ENCODE measurements at regions not wholly inside any gene's neighbourhood (a gene's known extent, or its start where the extent isn't known, plus 50 kb on each side); places are given as distances from the start of the nearest gene placed in this dataset.

- Mint-ChIP-seq H3K4me3 (no peak overlapping the region), H3K27ac (no peak overlapping the region), H3K27me3 (no peaks in the 10 kb centered on the region), H3K4me1 (no peaks in the 10 kb centered on the region), H3K36me3 (ENCODE audit: low read depth) (no peaks in the 10 kb centered on the region)
- no peaks in the 10 kb centered on the region for H3K9me3 ChIP-seq (ENCODE audit: control insufficient read depth, low read length, poor library complexity, severe bottlenecking)
- no peak for ATAC-seq
- no peak for DNase-seq
Observed at GRCh38 chr2:82803307-82803706, 1655.8 kb downstream of the SUCLG1 start.

- Mint-ChIP-seq H3K27me3 (no peaks in the 10 kb centered on the region), H3K36me3 (ENCODE audit: low read depth) (no peaks in the 10 kb centered on the region), H3K4me1 (no peaks in the 10 kb centered on the region), H3K27ac (no peak overlapping the region), H3K4me3 (no peak overlapping the region)
- no peaks in the 10 kb centered on the region for H3K9me3 ChIP-seq (ENCODE audit: control insufficient read depth, low read length, poor library complexity, severe bottlenecking)
- DNase-seq (no peak), ATAC-seq (no peak)
Observed at GRCh38 chr2:82797469-82797868, 1661.6 kb downstream of the SUCLG1 start.

DNA sequence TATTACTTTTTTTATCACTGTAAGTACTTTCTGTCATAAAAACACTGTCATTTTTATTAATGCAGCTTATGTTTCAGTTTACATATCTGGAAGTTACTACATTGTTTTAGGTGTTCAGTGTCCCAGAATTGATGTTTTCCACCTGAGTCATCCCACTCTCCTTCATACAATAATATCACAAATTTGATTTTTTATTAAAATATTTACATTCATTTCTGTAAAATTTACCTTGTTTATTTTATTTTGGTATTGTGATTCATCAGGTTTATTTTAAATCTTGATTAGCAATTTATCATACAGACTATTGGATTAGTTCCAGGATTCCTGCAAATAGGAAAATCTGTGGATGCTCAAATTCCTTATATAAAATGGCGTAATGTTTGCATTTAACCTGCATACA lies 1662.9 kb downstream of the SUCLG1 start:
- ATAC-seq = no peak
- no peak for DNase-seq
- Mint-ChIP-seq H3K4me3 (no peak overlapping the region), H3K27ac (no peak overlapping the region), H3K27me3 (no peaks in the 10 kb centered on the region), H3K4me1 (no peaks in the 10 kb centered on the region), H3K36me3 (ENCODE audit: low read depth) (no peaks in the 10 kb centered on the region)
- no peaks in the 10 kb centered on the region for H3K9me3 ChIP-seq (ENCODE audit: control insufficient read depth, low read length, poor library complexity, severe bottlenecking)

GRCh38 chr2:82795446-82795845 lies 1663.6 kb downstream of the SUCLG1 start:
- no peaks in the 10 kb centered on the region for H3K27me3 Mint-ChIP-seq
- H3K4me3 Mint-ChIP-seq = no peak overlapping the region
- no peaks in the 10 kb centered on the region for H3K4me1 Mint-ChIP-seq
- DNase-seq (no peak), ATAC-seq (no peak)
- no peak overlapping the region for H3K27ac Mint-ChIP-seq
- H3K9me3 ChIP-seq (ENCODE audit: control insufficient read depth, low read length, poor library complexity, severe bottlenecking) = no peaks in the 10 kb centered on the region
- H3K36me3 Mint-ChIP-seq (ENCODE audit: low read depth) = no peaks in the 10 kb centered on the region

GRCh38 chr2:82793711-82794435 lies 1665.2 kb downstream of the SUCLG1 start:
- Mint-ChIP-seq H3K27me3 (no peaks in the 10 kb centered on the region), H3K27ac (no peak overlapping the region), H3K4me3 (no peak overlapping the region), H3K36me3 (ENCODE audit: low read depth) (no peaks in the 10 kb centered on the region), H3K4me1 (no peaks in the 10 kb centered on the region)
- no peaks in the 10 kb centered on the region for H3K9me3 ChIP-seq (ENCODE audit: control insufficient read depth, low read length, poor library complexity, severe bottlenecking)
- ATAC-seq (no peak), DNase-seq (no peak)

- Mint-ChIP-seq H3K27me3 (no peaks in the 10 kb centered on the region), H3K4me3 (no peak overlapping the region), H3K27ac (no peak overlapping the region), H3K4me1 (no peaks in the 10 kb centered on the region), H3K36me3 (ENCODE audit: low read depth) (no peaks in the 10 kb centered on the region)
- DNase-seq (no peak), ATAC-seq (no peak)
- no peaks in the 10 kb centered on the region for H3K9me3 ChIP-seq (ENCODE audit: control insufficient read depth, low read length, poor library complexity, severe bottlenecking)
Observed at GRCh38 chr2:82792316-82792715, 1666.8 kb downstream of the SUCLG1 start.

- Mint-ChIP-seq H3K27ac (no peak overlapping the region), H3K4me1 (no peaks in the 10 kb centered on the region), H3K36me3 (ENCODE audit: low read depth) (no peaks in the 10 kb centered on the region), H3K27me3 (no peaks in the 10 kb centered on the region), H3K4me3 (no peak overlapping the region)
- ATAC-seq (no peak), DNase-seq (no peak)
- H3K9me3 ChIP-seq (ENCODE audit: control insufficient read depth, low read length, poor library complexity, severe bottlenecking) = no peaks in the 10 kb centered on the region
Observed at GRCh38 chr2:82790206-82791021, 1668.7 kb downstream of the SUCLG1 start.

GRCh38 chr2:82789851-82790205 lies 1669.3 kb downstream of the SUCLG1 start:
- ATAC-seq = no peak
- Mint-ChIP-seq H3K27me3 (no peaks in the 10 kb centered on the region), H3K27ac (no peak overlapping the region), H3K4me3 (no peak overlapping the region), H3K4me1 (no peaks in the 10 kb centered on the region), H3K36me3 (ENCODE audit: low read depth) (no peaks in the 10 kb centered on the region)
- H3K9me3 ChIP-seq (ENCODE audit: control insufficient read depth, low read length, poor library complexity, severe bottlenecking) = no peaks in the 10 kb centered on the region
- DNase-seq = no peak

- DNase-seq (no peak), ATAC-seq (no peak)
- H3K27me3 Mint-ChIP-seq = no peaks in the 10 kb centered on the region
- no peaks in the 10 kb centered on the region for H3K4me1 Mint-ChIP-seq
- no peak overlapping the region for H3K4me3 Mint-ChIP-seq
- no peaks in the 10 kb centered on the region for H3K9me3 ChIP-seq (ENCODE audit: control insufficient read depth, low read length, poor library complexity, severe bottlenecking)
- no peaks in the 10 kb centered on the region for H3K36me3 Mint-ChIP-seq (ENCODE audit: low read depth)
- no peak overlapping the region for H3K27ac Mint-ChIP-seq
Observed at GRCh38 chr2:82781176-82781915, 1677.7 kb downstream of the SUCLG1 start.

DNA sequence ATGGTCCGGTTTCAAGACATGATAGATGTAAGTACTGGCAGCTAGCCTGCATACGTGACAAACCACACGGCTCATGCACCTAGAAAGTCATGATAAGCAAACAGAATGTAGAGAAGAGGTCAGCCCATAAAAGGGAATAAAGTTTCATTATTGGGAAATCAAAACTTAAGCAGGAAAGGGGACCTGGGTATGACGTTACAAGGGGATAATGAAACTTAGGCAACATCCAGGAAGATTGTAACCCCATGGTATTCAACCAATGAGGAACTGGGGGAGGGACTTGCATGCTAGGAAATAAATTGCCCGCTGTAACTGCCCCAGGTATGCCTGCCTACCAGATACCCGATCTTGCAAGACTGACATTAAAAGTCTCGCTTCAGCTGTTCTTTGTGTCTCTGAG lies 1679.0 kb downstream of the SUCLG1 start:
- Mint-ChIP-seq H3K27me3 (no peaks in the 10 kb centered on the region), H3K4me3 (no peak overlapping the region), H3K36me3 (ENCODE audit: low read depth) (no peaks in the 10 kb centered on the region), H3K27ac (no peak overlapping the region), H3K4me1 (no peaks in the 10 kb centered on the region)
- DNase-seq (no peak), ATAC-seq (no peak)
- H3K9me3 ChIP-seq (ENCODE audit: control insufficient read depth, low read length, poor library complexity, severe bottlenecking) = no peaks in the 10 kb centered on the region

DNA sequence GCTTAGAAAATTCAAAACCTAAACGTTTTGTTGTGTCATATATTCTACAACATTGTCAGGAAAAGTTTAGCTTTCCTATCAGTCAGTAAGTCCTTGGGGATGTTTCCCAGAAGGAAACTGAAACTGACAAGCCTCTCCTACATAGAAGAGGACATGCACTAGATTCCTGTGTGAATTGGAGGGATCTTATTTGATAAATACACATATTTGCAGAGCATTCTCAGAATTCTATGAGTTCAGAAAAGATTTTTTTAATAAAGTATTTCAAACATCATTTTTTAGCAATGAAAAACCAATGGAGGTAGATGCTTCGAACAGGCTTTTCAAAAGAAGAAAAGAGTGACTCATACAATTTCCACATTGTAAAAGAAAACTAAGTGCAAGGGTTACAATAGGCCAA lies 1706.7 kb downstream of the SUCLG1 start:
- no peak for DNase-seq
- Mint-ChIP-seq H3K4me1 (no peaks in the 10 kb centered on the region), H3K36me3 (ENCODE audit: low read depth) (no peaks in the 10 kb centered on the region), H3K27ac (no peak overlapping the region), H3K27me3 (no peaks in the 10 kb centered on the region), H3K4me3 (no peak overlapping the region)
- ATAC-seq = no peak
- H3K9me3 ChIP-seq (ENCODE audit: control insufficient read depth, low read length, poor library complexity, severe bottlenecking) = no peaks in the 10 kb centered on the region

- no peaks in the 10 kb centered on the region for H3K9me3 ChIP-seq (ENCODE audit: control insufficient read depth, low read length, poor library complexity, severe bottlenecking)
- Mint-ChIP-seq H3K27me3 (no peaks in the 10 kb centered on the region), H3K4me3 (no peak overlapping the region), H3K36me3 (ENCODE audit: low read depth) (no peaks in the 10 kb centered on the region), H3K4me1 (no peaks in the 10 kb centered on the region), H3K27ac (no peak overlapping the region)
- DNase-seq = no peak
- ATAC-seq = no peak
Observed at GRCh38 chr2:82748653-82749052, 1710.4 kb downstream of the SUCLG1 start.

DNA sequence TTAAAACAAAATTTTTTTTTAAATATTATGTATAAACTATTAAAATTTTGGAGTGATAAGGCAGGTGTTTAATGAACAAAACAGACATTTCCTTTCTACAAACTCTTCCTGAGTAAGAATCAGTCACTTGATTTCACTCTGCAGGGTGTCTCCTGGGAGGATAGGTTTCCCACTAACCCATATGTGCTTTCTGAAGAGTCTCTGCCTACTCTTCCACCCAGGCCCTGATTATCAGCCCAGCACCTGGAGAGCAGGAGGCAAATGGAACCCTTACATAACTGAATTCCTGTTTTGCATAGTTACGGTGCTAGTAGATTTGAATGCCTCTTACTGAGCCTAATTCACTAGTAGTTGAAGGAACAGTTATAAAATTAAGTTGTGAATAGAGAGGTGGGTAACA lies 1718.6 kb downstream of the SUCLG1 start:
- Mint-ChIP-seq H3K27me3 (no peaks in the 10 kb centered on the region), H3K27ac (no peak overlapping the region), H3K4me3 (no peak overlapping the region), H3K4me1 (no peaks in the 10 kb centered on the region), H3K36me3 (ENCODE audit: low read depth) (no peaks in the 10 kb centered on the region)
- ATAC-seq = no peak
- no peak for DNase-seq
- H3K9me3 ChIP-seq (ENCODE audit: control insufficient read depth, low read length, poor library complexity, severe bottlenecking) = no peaks in the 10 kb centered on the region
